Loucy (cell line): ENCODE measurements at regions not wholly inside any gene's neighbourhood (a gene's known extent, or its start where the extent isn't known, plus 50 kb on each side); places are given as distances from the start of the nearest gene placed in this dataset.

Source experiments
- H2AFZ ChIP-seq: fragments of 200-600 bp; sonication (generic); 2 replicates; pipeline ENCODE4 v1.6.0; 2016; ENCODE audit warnings: antibody characterized with exemption, mild to moderate bottlenecking, low read length, moderate library complexity
- H3F3A ChIP-seq: fragments of 200-600 bp; 2 replicates; pipeline ENCODE4 v1.6.0; 2016; ENCODE audit warnings: antibody characterized with exemption, low read depth, mild to moderate bottlenecking
- H3K27me3 ChIP-seq: fragments of 200-600 bp; sonication (generic); 2 replicates; pipeline ENCODE4 v1.6.1; 2014; ENCODE audit warnings: low read length, mild to moderate bottlenecking; ENCODE audit not compliant: insufficient read depth, poor library complexity, severe bottlenecking
- H3K36me3 ChIP-seq: fragments of 200-600 bp; sonication (generic); 2 replicates; pipeline ENCODE4 v1.6.1; 2016; ENCODE audit warnings: low read length; ENCODE audit not compliant: insufficient read depth
- H3K4me1 ChIP-seq: fragments of 200-600 bp; sonication (generic); 2 replicates; pipeline ENCODE4 v1.5.1; 2014; ENCODE audit warnings: low read length, mild to moderate bottlenecking; ENCODE audit not compliant: insufficient read depth, poor library complexity, severe bottlenecking
- H3K4me2 ChIP-seq: fragments of 200-600 bp; sonication (generic); 2 replicates; pipeline ENCODE4 v1.6.0; 2014; ENCODE audit warnings: antibody characterized with exemption, low read length, low read depth, mild to moderate bottlenecking; ENCODE audit not compliant: poor library complexity, severe bottlenecking
- H3K4me3 ChIP-seq: fragments of 200-600 bp; sonication (generic); 2 replicates; pipeline ENCODE4 v1.5.1; 2014; ENCODE audit warnings: low read length, mild to moderate bottlenecking, mixed read lengths; ENCODE audit not compliant: poor library complexity, severe bottlenecking
- H3K79me2 ChIP-seq: fragments of 200-600 bp; sonication (generic); 2 replicates; pipeline ENCODE4 v1.6.1; 2014; ENCODE audit warnings: low read length; ENCODE audit not compliant: insufficient read depth
- H3K9ac ChIP-seq: fragments of 200-600 bp; sonication (generic); 2 replicates; pipeline ENCODE4 v1.6.0; 2014; ENCODE audit warnings: mild to moderate bottlenecking, low read depth, low read length, moderate library complexity; ENCODE audit not compliant: poor library complexity, severe bottlenecking
- H3K9me2 ChIP-seq: fragments of 200-600 bp; sonication (generic); replicated peaks from 2 replicates; pipeline ENCODE4 v1.6.1; 2016; ENCODE audit warnings: low read depth, low read length, mixed read lengths
- H3K9me3 ChIP-seq: fragments of 200-600 bp; sonication (generic); 2 replicates; pipeline ENCODE4 v1.6.1; 2014; ENCODE audit warnings: mild to moderate bottlenecking, antibody characterized with exemption, low read length, low read depth; ENCODE audit not compliant: insufficient read depth
- H4K20me1 ChIP-seq: fragments of 200-600 bp; sonication (generic); 2 replicates; pipeline ENCODE4 v1.6.0; 2014; ENCODE audit warnings: antibody characterized with exemption, low read length, mild to moderate bottlenecking; ENCODE audit not compliant: insufficient read depth, poor library complexity, severe bottlenecking
- EZH2phosphoT487 ChIP-seq: fragments of 200-600 bp; IDR thresholded peaks from 2 replicates; pipeline ENCODE4 v1.6.1; 2018; ENCODE audit warnings: antibody characterized with exemption, mild to moderate bottlenecking, moderate library complexity, borderline replicate concordance
- TF ChIP-seq, protein P1 (sequence below): fragments of 200-600 bp; sonication (generic); conservative IDR thresholded peaks from 2 replicates; pipeline ENCODE4 v1.5.1; 2014; ENCODE audit warnings: mild to moderate bottlenecking, antibody characterized with exemption, low read length

- Histone ChIP-seq H3K4me1 (no peaks in the 10 kb centered on the region), H3K27me3 (no peaks in the 10 kb centered on the region), H3K9ac (no peak overlapping the region), H2AFZ (no peak overlapping the region), H3K9me3 (no peaks in the 10 kb centered on the region), H3K79me2 (no peaks in the 10 kb centered on the region), H3F3A (no peaks in the 10 kb centered on the region), H4K20me1 (no peaks in the 10 kb centered on the region), H3K4me2 (no peak overlapping the region), H3K4me3 (no peak overlapping the region), H3K9me2 (no peaks in the 10 kb centered on the region), H3K36me3 (no peaks in the 10 kb centered on the region)
- TF ChIP-seq EZH2phosphoT487: no peak
- TF ChIP-seq, protein P1, sequence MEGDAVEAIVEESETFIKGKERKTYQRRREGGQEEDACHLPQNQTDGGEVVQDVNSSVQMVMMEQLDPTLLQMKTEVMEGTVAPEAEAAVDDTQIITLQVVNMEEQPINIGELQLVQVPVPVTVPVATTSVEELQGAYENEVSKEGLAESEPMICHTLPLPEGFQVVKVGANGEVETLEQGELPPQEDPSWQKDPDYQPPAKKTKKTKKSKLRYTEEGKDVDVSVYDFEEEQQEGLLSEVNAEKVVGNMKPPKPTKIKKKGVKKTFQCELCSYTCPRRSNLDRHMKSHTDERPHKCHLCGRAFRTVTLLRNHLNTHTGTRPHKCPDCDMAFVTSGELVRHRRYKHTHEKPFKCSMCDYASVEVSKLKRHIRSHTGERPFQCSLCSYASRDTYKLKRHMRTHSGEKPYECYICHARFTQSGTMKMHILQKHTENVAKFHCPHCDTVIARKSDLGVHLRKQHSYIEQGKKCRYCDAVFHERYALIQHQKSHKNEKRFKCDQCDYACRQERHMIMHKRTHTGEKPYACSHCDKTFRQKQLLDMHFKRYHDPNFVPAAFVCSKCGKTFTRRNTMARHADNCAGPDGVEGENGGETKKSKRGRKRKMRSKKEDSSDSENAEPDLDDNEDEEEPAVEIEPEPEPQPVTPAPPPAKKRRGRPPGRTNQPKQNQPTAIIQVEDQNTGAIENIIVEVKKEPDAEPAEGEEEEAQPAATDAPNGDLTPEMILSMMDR: no peak
Observed at GRCh38 chr20:12287575-12287974, 369.9 kb downstream of the BTBD3 start.

DNA sequence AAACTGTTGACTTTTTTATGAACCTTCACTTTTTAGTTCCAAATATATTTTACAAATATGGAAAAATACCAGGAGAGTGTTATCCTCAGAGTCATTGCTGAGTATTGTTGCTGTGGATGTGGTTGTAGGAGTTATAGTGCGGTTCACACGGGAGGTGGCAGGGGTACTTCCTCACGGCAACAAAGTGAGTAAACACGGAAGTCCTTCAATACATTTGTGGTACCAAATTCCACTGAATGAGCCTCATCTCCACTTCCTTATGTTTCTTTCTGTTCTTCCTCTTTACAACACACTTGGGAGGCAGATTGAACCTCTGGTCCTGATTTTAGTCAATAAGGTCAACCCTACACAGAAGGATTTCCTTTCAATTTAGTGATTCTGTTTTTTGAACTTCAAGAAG, 371.8 kb downstream of the BTBD3 start:
- Histone ChIP-seq H3K4me2 (no peak overlapping the region), H3K79me2 (no peaks in the 10 kb centered on the region), H3K9me2 (no peaks in the 10 kb centered on the region), H3K4me1 (no peaks in the 10 kb centered on the region), H3K4me3 (no peak overlapping the region), H2AFZ (no peak overlapping the region), H3K27me3 (no peaks in the 10 kb centered on the region), H3K9ac (no peak overlapping the region), H3K9me3 (no peaks in the 10 kb centered on the region), H3K36me3 (no peaks in the 10 kb centered on the region), H4K20me1 (no peaks in the 10 kb centered on the region), H3F3A (no peaks in the 10 kb centered on the region)
- TF ChIP-seq, protein P1: no peak
- no peak for TF ChIP-seq EZH2phosphoT487

- no peaks in the 10 kb centered on the region for H3K4me1 ChIP-seq
- no peaks in the 10 kb centered on the region for H4K20me1 ChIP-seq
- H3K36me3 ChIP-seq: no peaks in the 10 kb centered on the region
- no peaks in the 10 kb centered on the region for H3K9me3 ChIP-seq
- H3K9me2 ChIP-seq: no peaks in the 10 kb centered on the region
- H3K4me3 ChIP-seq: no peak overlapping the region
- H2AFZ ChIP-seq: no peak overlapping the region
- no peak overlapping the region for H3K9ac ChIP-seq
- no peaks in the 10 kb centered on the region for H3F3A ChIP-seq
- H3K4me2 ChIP-seq: no peak overlapping the region
- TF ChIP-seq, protein P1: no peak
- no peak for TF ChIP-seq EZH2phosphoT487
- H3K79me2 ChIP-seq: no peaks in the 10 kb centered on the region
- no peaks in the 10 kb centered on the region for H3K27me3 ChIP-seq
Observed at GRCh38 chr20:12291386-12291785, 373.7 kb downstream of the BTBD3 start.
